Mucosa of rectum (tissue), 2 donors: ENCODE measurements at regions not wholly inside any gene's neighbourhood (a gene's known extent, or its start where the extent isn't known, plus 50 kb on each side); places are given as distances from the start of the nearest gene placed in this dataset.

ENCODE experiments used
- H3K27ac ChIP-seq, 2 donors: one replicate each; pipeline ENCODE4 v1.7.0; 2013; ENCODE audit warnings: inconsistent platforms in 2 of 2, low read depth in 2 of 2, low read length in 2 of 2
- H3K27me3 ChIP-seq, 2 donors: one replicate each; pipeline ENCODE4 v1.7.0; 2013; ENCODE audit warnings: low read length in 2 of 2; ENCODE audit not compliant: control insufficient read depth in 2 of 2, insufficient read depth in 2 of 2
- H3K36me3 ChIP-seq, 2 donors: one replicate each; pipeline ENCODE4 v1.7.0; 2013; ENCODE audit warnings: low read length in 2 of 2; ENCODE audit not compliant: control insufficient read depth in 2 of 2, insufficient read depth in 2 of 2
- H3K4me1 ChIP-seq, 2 donors: one replicate each; pipeline ENCODE4 v1.7.0; 2013; ENCODE audit warnings: low read length in 2 of 2, mild to moderate bottlenecking in 1 of 2; ENCODE audit not compliant: control insufficient read depth in 2 of 2, insufficient read depth in 2 of 2
- H3K4me3 ChIP-seq, 2 donors: one replicate each; pipeline ENCODE4 v1.7.0; 2013; ENCODE audit warnings: low read length in 2 of 2
- H3K9ac ChIP-seq, 2 donors: one replicate each; pipeline ENCODE4 v1.7.0; 2013; ENCODE audit warnings: low read length in 2 of 2, low read depth in 1 of 2, mild to moderate bottlenecking in 1 of 2
- H3K9me3 ChIP-seq, 2 donors: one replicate each; pipeline ENCODE4 v1.7.0; 2013; ENCODE audit warnings: low read length in 2 of 2; ENCODE audit not compliant: control insufficient read depth in 2 of 2
- donor health status: healthy.
- donor health status: Normal muscosa, but diverticular disease.

- no peak overlapping the region for H3K27ac ChIP-seq
- H3K36me3 ChIP-seq = no peaks in the 10 kb centered on the region
- no peaks in the 10 kb centered on the region for H3K9me3 ChIP-seq
- H3K4me1 ChIP-seq = no peaks in the 10 kb centered on the region
- no peak overlapping the region for H3K9ac ChIP-seq
- no peak overlapping the region for H3K4me3 ChIP-seq
- H3K27me3 ChIP-seq = no peaks in the 10 kb centered on the region
These were observed 121.2 kb upstream of the GPR26 start for GRCh38 chr10:123544986-123545385.

DNA sequence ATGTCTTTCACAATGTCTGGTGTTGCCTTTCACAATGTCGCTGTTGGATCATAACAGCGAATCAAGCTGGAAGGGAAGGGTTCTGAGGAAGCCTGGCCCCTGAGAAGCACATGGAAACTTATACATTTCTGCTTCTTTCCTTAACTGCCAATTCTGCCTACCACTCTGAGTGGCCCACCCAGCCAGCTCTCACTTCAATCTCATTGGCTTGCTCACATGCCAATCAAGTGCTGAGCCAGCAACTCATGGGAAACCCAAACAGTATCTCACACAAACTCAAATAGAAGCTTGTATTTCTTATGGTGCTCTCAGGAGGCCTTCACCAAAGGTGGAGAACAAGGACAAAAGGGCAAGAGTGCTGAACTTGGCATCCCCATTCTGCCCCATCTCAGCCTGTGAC, 117.4 kb upstream of the GPR26 start:
- Histone ChIP-seq H3K4me3 (no peak overlapping the region), H3K36me3 (no peaks in the 10 kb centered on the region), H3K27ac (no peak overlapping the region), H3K4me1 (no peaks in the 10 kb centered on the region), H3K27me3 (peaks cover 0 to 5% of the 10 kb centered on the region in 2 donors), H3K9me3 (no peaks in the 10 kb centered on the region), H3K9ac (no peak overlapping the region)

GRCh38 chr10:123549761-123550454, 116.2 kb upstream of the GPR26 start:
- no peaks in the 10 kb centered on the region for H3K4me1 ChIP-seq
- H3K9ac ChIP-seq = no peak overlapping the region
- H3K36me3 ChIP-seq = no peaks in the 10 kb centered on the region
- no peak overlapping the region for H3K27ac ChIP-seq
- peaks cover 0 to 5% of the 10 kb centered on the region in 2 donors for H3K27me3 ChIP-seq
- H3K9me3 ChIP-seq = no peaks in the 10 kb centered on the region
- H3K4me3 ChIP-seq = no peak overlapping the region

GRCh38 chr10:123550675-123551096, 115.5 kb upstream of the GPR26 start:
- no peaks in the 10 kb centered on the region for H3K36me3 ChIP-seq

DNA sequence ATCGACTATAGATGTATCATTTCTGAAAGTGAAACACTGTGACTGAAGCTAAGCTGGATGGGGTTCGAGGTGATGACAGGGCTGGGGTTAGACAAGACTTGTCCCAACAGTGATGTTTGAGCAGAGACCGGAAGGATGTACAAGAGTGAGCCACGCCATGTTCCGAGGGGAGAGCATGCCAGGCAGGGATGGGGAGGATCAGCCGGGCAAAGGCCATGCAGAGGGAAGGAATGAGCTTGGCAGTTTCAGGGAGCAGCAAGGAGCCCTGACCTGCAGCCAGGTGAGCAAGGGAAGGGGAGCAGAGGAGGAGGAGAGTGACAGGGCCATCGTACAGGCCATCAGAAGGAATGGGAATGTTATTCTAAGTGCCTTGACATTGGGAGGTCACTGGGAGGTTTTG, 114.9 kb upstream of the GPR26 start:
- H3K4me3 ChIP-seq = no peak overlapping the region
- no peaks in the 10 kb centered on the region for H3K36me3 ChIP-seq
- H3K9ac ChIP-seq = no peak overlapping the region
- H3K27me3 ChIP-seq = peaks cover 0 to 5% of the 10 kb centered on the region in 2 donors
- no peaks in the 10 kb centered on the region for H3K9me3 ChIP-seq
- no peaks in the 10 kb centered on the region for H3K4me1 ChIP-seq
- H3K27ac ChIP-seq = no peak overlapping the region

More at GRCh38 chr10:123550675-123551096, 115.5 kb upstream of the GPR26 start:
- Histone ChIP-seq H3K4me3 (no peak overlapping the region), H3K27me3 (peaks cover 0 to 5% of the 10 kb centered on the region in 2 donors), H3K4me1 (no peaks in the 10 kb centered on the region), H3K9ac (no peak overlapping the region), H3K27ac (no peak overlapping the region), H3K9me3 (no peaks in the 10 kb centered on the region)

DNA sequence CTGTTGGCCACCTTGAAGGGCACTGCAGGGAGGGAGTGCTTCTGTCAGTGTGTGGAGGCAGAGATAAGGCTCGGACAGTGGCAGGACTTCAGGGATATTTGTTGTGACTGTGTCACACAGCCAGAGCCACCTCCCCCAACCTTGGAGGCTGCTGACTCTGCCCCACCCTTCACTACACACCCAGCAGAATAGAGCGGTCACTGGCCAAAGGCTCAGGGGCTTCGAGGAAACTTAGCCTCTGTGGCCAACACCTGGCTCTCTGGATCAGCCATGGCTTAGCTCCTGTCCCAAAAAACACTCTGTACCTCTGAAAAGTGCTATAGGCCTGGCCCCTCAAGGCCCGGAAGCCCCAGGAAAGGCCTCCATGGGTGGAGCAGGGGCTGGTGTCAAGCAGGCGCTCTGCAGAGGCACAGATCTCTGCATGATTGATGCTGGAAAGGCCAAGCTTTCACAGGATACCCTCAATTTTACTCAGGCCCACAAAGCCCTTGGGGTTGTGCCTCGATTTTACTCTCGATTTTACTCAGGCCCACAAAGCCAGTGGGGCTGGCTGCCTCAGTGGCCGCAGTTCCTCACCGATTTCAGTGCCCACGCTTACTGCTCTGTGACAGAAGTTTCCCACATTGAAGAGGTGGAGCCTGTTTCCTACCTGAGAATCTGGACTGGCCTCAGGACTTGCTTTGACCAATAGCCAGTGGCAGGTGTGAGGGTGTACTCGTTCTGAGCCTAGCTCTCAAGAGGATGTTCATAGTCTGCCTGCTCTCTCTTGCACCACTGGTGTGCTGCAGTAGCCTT, 113.2 kb upstream of the GPR26 start:
- Histone ChIP-seq H3K4me1 (no peaks in the 10 kb centered on the region), H3K9ac (no peak overlapping the region), H3K4me3 (no peak overlapping the region), H3K27me3 (peaks cover 0 to 5% of the 10 kb centered on the region in 2 donors), H3K9me3 (no peaks in the 10 kb centered on the region), H3K27ac (no peak overlapping the region), H3K36me3 (no peaks in the 10 kb centered on the region)

- H3K9ac ChIP-seq = no peak overlapping the region
- no peak overlapping the region for H3K4me3 ChIP-seq
- H3K36me3 ChIP-seq = no peaks in the 10 kb centered on the region
- peaks cover 0 to 5% of the 10 kb centered on the region in 2 donors for H3K27me3 ChIP-seq
- no peaks in the 10 kb centered on the region for H3K4me1 ChIP-seq
- H3K27ac ChIP-seq = no peak overlapping the region
- H3K9me3 ChIP-seq = no peaks in the 10 kb centered on the region
These were observed 112.2 kb upstream of the GPR26 start for GRCh38 chr10:123553810-123554430.

GRCh38 chr10:123554656-123555055, 111.5 kb upstream of the GPR26 start:
- peaks cover 0 to 7% of the 10 kb centered on the region in 2 donors for H3K27me3 ChIP-seq

GRCh38 chr10:123555616-123556015, 110.5 kb upstream of the GPR26 start:
- H3K9me3 ChIP-seq = no peaks in the 10 kb centered on the region
- peaks cover 0 to 10% of the 10 kb centered on the region in 2 donors for H3K27me3 ChIP-seq
- no peak overlapping the region for H3K4me3 ChIP-seq
- no peak overlapping the region for H3K9ac ChIP-seq
- H3K4me1 ChIP-seq = no peaks in the 10 kb centered on the region
- no peak overlapping the region for H3K27ac ChIP-seq
- H3K36me3 ChIP-seq = no peaks in the 10 kb centered on the region

More at GRCh38 chr10:123554656-123555055, 111.5 kb upstream of the GPR26 start:
- Histone ChIP-seq H3K27ac (no peak overlapping the region), H3K9ac (no peak overlapping the region), H3K9me3 (no peaks in the 10 kb centered on the region), H3K4me1 (no peaks in the 10 kb centered on the region), H3K4me3 (no peak overlapping the region), H3K36me3 (no peaks in the 10 kb centered on the region)

DNA sequence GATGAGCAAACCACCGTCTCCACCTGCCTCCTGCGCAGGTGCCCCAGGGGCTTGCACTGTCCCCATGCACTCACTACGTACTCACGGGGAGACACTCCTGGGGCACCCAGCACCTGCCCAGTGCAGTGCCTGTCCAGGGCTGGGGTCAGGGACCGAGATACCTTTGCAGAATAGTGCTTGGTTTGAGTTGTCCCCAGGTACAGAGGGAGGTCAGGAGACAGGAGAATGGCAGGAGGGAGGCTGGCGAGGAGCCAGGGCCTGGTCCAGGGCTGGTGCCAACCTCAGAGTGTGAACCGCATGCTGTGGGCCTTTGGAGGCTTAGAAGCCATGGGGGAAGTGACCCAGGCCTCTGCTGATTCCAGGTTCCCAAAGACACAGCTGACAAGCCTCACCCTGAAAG, 110.1 kb upstream of the GPR26 start:
- no peak overlapping the region for H3K4me3 ChIP-seq
- H3K36me3 ChIP-seq = no peaks in the 10 kb centered on the region
- H3K27me3 ChIP-seq = peaks cover 0 to 9% of the 10 kb centered on the region in 2 donors
- no peaks in the 10 kb centered on the region for H3K9me3 ChIP-seq
- H3K4me1 ChIP-seq = no peaks in the 10 kb centered on the region
- no peak overlapping the region for H3K27ac ChIP-seq
- no peak overlapping the region for H3K9ac ChIP-seq
